ENCODE measurements at regions not wholly inside any gene's neighbourhood (a gene's known extent, or its start where the extent isn't known, plus 50 kb on each side); places are given as distances from the start of the nearest gene placed in this dataset.

DNA sequence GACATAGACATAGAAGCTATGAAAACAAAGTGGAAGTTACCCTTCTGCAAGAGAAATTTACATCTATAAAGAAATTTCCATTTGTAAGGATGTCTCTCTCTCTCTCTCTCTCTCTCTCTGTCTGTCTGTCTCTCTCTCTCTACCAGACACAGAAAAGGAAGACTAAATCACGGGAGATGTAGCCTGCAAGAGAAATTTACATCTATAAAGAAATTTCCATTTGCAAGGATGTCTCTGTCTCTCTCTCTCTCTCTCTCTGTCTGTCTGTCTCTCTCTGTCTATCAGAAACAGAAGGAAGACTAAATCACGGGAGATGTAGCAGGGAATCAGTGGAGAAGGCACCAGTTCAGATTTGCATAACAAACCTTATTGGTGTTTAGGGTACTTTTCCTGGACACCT, 65.6 kb upstream of the CTSO start:
- intact Hi-C loops (cut with DNase I) = no loop called here

DNA sequence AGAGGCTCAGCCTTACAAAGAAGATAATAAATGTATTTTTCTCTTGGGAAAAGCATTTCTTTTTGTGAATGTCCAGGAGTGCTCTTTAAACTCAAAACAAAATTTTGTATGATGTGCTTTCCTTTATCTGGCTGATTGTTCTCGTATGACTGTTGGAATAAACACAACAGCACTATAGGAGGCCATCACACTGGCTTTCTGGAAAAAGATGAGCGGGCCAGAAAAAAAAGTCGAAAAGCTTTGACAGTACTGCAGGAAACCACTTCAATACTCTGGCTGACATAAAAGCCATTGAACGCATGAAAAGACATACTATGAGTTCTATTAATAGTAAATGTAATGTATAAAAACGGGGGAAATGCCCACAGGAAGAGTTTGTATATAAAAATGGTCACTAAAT, 64.7 kb upstream of the CTSO start:
- intact Hi-C loops (cut with DNase I) = no loop called here
- Histone ChIP-seq H3K27ac (no peak overlapping the region), H3K27me3 (no peaks in the 10 kb centered on the region), H3K4me3 (no peak overlapping the region), H3K36me3 (no peaks in the 10 kb centered on the region), H3K9me3 (no peaks in the 10 kb centered on the region), H3K4me1 (no peaks in the 10 kb centered on the region)
- DNase-seq = no peak
- 41 to 56% methylated on average over 5 of the region's 5 CpGs for WGBS, 2 donors
- TF ChIP-seq, protein P1, sequence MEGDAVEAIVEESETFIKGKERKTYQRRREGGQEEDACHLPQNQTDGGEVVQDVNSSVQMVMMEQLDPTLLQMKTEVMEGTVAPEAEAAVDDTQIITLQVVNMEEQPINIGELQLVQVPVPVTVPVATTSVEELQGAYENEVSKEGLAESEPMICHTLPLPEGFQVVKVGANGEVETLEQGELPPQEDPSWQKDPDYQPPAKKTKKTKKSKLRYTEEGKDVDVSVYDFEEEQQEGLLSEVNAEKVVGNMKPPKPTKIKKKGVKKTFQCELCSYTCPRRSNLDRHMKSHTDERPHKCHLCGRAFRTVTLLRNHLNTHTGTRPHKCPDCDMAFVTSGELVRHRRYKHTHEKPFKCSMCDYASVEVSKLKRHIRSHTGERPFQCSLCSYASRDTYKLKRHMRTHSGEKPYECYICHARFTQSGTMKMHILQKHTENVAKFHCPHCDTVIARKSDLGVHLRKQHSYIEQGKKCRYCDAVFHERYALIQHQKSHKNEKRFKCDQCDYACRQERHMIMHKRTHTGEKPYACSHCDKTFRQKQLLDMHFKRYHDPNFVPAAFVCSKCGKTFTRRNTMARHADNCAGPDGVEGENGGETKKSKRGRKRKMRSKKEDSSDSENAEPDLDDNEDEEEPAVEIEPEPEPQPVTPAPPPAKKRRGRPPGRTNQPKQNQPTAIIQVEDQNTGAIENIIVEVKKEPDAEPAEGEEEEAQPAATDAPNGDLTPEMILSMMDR (IDR thresholded peaks at IDR 0.05) = no peak
- no peak for FAIRE-seq
- no peak for ATAC-seq

More for the DNA sequence above, 65.6 kb upstream of the CTSO start:
- Histone ChIP-seq H3K27me3 (no peaks in the 10 kb centered on the region), H3K27ac (no peak overlapping the region), H3K36me3 (no peaks in the 10 kb centered on the region), H3K9me3 (no peaks in the 10 kb centered on the region), H3K4me3 (no peak overlapping the region), H3K4me1 (no peaks in the 10 kb centered on the region)
- WGBS, 2 donors = 41 to 50% methylated on average over 2 of the region's 2 CpGs
- ATAC-seq (no peak), DNase-seq (no peak), FAIRE-seq (no peak)
- TF ChIP-seq, protein P1 (IDR thresholded peaks at IDR 0.05) = no peak

DNA sequence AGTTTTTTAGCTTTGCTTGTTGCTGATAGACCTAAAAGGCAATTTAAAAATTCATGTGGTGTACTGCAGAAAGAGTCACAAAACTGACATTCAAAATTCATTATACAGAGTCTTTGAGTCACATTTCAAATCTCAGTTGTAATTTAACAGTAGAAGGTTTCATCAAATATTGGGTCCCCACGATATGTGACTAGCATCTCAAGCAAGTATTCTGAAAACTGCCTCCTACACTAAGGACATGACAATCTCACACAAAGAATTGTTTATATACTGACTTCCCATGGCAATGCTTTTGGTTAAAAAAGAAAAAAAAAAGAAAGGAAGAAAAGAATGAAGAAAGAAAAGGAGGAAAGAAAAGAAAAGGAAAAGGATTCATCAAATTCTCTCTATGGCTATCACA, 62.1 kb upstream of the CTSO start:
- ATAC-seq (no peak), FAIRE-seq (no peak), DNase-seq (no peak)
- Histone ChIP-seq H3K27ac (no peak overlapping the region), H3K36me3 (no peaks in the 10 kb centered on the region), H3K4me1 (no peaks in the 10 kb centered on the region), H3K9me3 (no peaks in the 10 kb centered on the region), H3K4me3 (no peak overlapping the region), H3K27me3 (no peaks in the 10 kb centered on the region)
- 51 to 71% methylated on average over 1 of the region's 1 CpG for WGBS, 2 donors
- intact Hi-C loops (cut with DNase I) = no loop called here
- TF ChIP-seq, protein P1 (IDR thresholded peaks at IDR 0.05) = no peak

DNA sequence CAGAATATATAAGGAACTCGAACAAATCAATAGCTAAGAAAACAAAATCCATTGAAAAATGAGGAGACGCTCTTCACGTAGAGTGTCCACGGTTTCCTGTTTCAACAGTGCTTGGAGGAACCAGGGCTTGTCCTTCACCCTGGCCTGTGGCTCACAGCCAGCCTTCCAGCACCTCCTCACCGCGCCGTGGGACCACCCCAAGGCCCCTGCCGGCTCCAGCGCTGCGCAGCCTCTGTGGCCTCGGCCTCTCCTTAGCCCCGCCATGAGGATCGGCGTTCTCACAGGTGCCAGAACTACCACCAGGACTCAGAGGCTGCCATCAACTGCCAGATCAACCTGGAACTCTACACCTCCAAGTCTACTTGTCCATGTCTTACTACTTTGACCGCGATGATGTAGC, 52.5 kb upstream of the CTSO start:
- WGBS, 2 donors = 83 to 91% methylated on average over 16 of the region's 16 CpGs
- Histone ChIP-seq H3K4me1 (no peaks in the 10 kb centered on the region), H3K36me3 (no peaks in the 10 kb centered on the region), H3K27ac (no peak overlapping the region), H3K4me3 (no peak overlapping the region), H3K9me3 (no peaks in the 10 kb centered on the region), H3K27me3 (no peaks in the 10 kb centered on the region)
- FAIRE-seq = no peak
- TF ChIP-seq, protein P1 (IDR thresholded peaks at IDR 0.05) = no peak
- intact Hi-C loops (cut with DNase I) = no loop called here
- peak in 1 of 6 donors; percentile 29 for DNase-seq
- ATAC-seq = no peak
